BE2C (cell line): ENCODE measurements at regions not wholly inside any gene's neighbourhood (a gene's known extent, or its start where the extent isn't known, plus 50 kb on each side); places are given as distances from the start of the nearest gene placed in this dataset.
A peak's percentile ranks its signal among the peaks of the same experiment; 100 is the strongest.

Experiments
- DNase-seq: peaks from one replicate; pipeline ENCODE4 v3.0.0-alpha.2; 2020
- H3K27me3 ChIP-seq: fragments of 250-450 bp; sonication (Bioruptor Pico); 2 replicates; pipeline ENCODE4 v1.5.1; 2020; ENCODE audit warnings: mild to moderate bottlenecking
- H3K36me3 ChIP-seq: fragments of 250-450 bp; sonication (Bioruptor Pico); 2 replicates; pipeline ENCODE4 v1.5.1; 2020; ENCODE audit warnings: mild to moderate bottlenecking
- H3K4me1 ChIP-seq: fragments of 250-450 bp; sonication (Bioruptor Pico); 2 replicates; pipeline ENCODE4 v1.5.1; 2020
- H3K4me3 ChIP-seq: 2 replicates; pipeline ENCODE4 v1.5.1; 2011; ENCODE audit warnings: low read depth, low read length
- H3K9me3 ChIP-seq: fragments of 250-450 bp; sonication (Bioruptor Pico); 2 replicates; pipeline ENCODE4 v1.5.1; 2020
- TF ChIP-seq, protein P1 (sequence below): IDR thresholded peaks from 2 replicates; pipeline ENCODE4 v1.5.1; 2012; ENCODE audit warnings: mild to moderate bottlenecking, low read depth, low read length

DNA sequence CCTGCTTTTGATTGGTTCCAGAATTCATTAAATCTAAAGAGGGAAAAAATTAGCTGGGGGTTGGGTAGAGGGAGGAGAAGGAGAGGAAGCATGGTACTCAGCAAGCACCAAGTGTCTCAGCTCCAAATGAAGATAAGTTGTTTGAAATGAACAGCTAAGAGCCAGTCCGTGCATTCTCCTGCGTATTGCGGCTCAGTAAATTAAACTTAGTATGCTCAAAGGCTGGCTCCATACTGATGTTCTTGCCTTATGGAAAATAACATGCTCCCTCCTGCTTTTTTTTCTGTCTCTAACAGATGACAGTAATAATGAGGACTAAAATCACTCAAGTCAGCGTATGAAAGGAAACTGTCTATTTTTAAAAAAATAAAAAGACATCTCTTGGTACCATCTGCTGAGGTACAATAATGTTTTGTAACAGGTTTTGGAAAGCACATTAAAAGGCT, 161.0 kb downstream of the SPATA31D1 start:
- peak; percentile 10 for DNase-seq
- TF ChIP-seq, protein P1, sequence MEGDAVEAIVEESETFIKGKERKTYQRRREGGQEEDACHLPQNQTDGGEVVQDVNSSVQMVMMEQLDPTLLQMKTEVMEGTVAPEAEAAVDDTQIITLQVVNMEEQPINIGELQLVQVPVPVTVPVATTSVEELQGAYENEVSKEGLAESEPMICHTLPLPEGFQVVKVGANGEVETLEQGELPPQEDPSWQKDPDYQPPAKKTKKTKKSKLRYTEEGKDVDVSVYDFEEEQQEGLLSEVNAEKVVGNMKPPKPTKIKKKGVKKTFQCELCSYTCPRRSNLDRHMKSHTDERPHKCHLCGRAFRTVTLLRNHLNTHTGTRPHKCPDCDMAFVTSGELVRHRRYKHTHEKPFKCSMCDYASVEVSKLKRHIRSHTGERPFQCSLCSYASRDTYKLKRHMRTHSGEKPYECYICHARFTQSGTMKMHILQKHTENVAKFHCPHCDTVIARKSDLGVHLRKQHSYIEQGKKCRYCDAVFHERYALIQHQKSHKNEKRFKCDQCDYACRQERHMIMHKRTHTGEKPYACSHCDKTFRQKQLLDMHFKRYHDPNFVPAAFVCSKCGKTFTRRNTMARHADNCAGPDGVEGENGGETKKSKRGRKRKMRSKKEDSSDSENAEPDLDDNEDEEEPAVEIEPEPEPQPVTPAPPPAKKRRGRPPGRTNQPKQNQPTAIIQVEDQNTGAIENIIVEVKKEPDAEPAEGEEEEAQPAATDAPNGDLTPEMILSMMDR: no peak

DNA sequence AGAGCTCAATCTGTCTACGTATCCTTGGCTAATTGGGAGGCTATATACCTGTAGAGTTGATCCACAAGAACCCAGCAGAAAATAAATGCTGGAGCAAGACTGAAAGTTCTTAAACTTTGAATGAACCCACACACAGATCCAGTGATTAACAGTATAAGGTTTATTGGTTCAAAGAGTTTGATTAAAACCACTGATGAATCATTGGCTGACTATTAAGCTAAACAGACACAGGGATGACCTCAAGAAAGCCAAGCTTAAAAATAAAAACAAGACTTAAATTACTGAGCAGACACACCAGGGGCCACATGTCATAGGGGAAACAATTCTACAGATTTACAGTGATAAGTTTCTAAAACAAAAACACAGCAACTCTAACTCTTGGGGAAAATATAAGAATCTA, 163.6 kb downstream of the SPATA31D1 start:
- Histone ChIP-seq H3K4me1 (peaks cover 23% of the 10 kb centered on the region), H3K27me3 (no peaks in the 10 kb centered on the region), H3K36me3 (no peaks in the 10 kb centered on the region), H3K4me3 (no peak overlapping the region), H3K9me3 (no peaks in the 10 kb centered on the region)
- no peak for DNase-seq
- TF ChIP-seq, protein P1: no peak

More for the DNA sequence above, 161.0 kb downstream of the SPATA31D1 start:
- Histone ChIP-seq H3K9me3 (no peaks in the 10 kb centered on the region), H3K36me3 (no peaks in the 10 kb centered on the region), H3K27me3 (no peaks in the 10 kb centered on the region), H3K4me1 (peaks cover 23% of the 10 kb centered on the region), H3K4me3 (peak overlapping the region; percentile 25)

GRCh38 chr9:82153032-82153431, 164.5 kb downstream of the SPATA31D1 start:
- Histone ChIP-seq H3K36me3 (no peaks in the 10 kb centered on the region), H3K4me3 (no peak overlapping the region), H3K9me3 (no peaks in the 10 kb centered on the region), H3K4me1 (peaks cover 20% of the 10 kb centered on the region), H3K27me3 (no peaks in the 10 kb centered on the region)
- no peak for DNase-seq
- TF ChIP-seq, protein P1: no peak

- no peak for DNase-seq
- Histone ChIP-seq H3K36me3 (no peaks in the 10 kb centered on the region), H3K4me1 (peaks cover 14% of the 10 kb centered on the region), H3K4me3 (no peak overlapping the region), H3K27me3 (no peaks in the 10 kb centered on the region), H3K9me3 (no peaks in the 10 kb centered on the region)
- TF ChIP-seq, protein P1: no peak
These were observed 166.0 kb downstream of the SPATA31D1 start for GRCh38 chr9:82154573-82154972.

GRCh38 chr9:82161876-82162275, 173.3 kb downstream of the SPATA31D1 start:
- no peaks in the 10 kb centered on the region for H3K36me3 ChIP-seq
- no peaks in the 10 kb centered on the region; the same call in 1 of the 2 replicates for H3K9me3 ChIP-seq
- H3K4me1 ChIP-seq: no peaks in the 10 kb centered on the region
- no peak for DNase-seq
- TF ChIP-seq, protein P1: no peak
- no peaks in the 10 kb centered on the region for H3K27me3 ChIP-seq
- H3K4me3 ChIP-seq: no peak overlapping the region

DNA sequence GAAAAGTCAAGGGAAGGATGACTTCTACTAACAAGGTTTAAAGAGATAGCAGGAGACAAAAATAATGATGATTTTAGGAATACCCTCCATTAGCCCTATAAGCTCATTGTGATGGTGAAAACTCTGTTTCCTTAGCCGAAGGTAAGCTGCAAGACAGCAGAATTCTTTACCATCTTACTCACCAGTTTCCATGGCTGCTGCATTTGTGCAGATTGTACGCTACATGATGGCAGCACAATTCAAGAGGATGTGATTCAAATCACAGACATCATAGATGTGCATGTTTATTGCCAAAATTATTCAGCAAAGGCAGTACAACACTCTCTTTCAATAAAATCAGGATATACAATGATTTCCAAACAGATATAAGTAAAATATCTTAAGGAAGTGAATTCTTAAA, 175.6 kb downstream of the SPATA31D1 start:
- H3K36me3 ChIP-seq: no peaks in the 10 kb centered on the region

More for the DNA sequence above, 175.6 kb downstream of the SPATA31D1 start:
- Histone ChIP-seq H3K4me3 (no peak overlapping the region), H3K9me3 (no peaks in the 10 kb centered on the region; the same call in 1 of the 2 replicates), H3K27me3 (no peaks in the 10 kb centered on the region), H3K4me1 (no peaks in the 10 kb centered on the region)
- DNase-seq: no peak
- TF ChIP-seq, protein P1: no peak
